ENCODE measurements at regions not wholly inside any gene's neighbourhood (a gene's known extent, or its start where the extent isn't known, plus 50 kb on each side); places are given as distances from the start of the nearest gene placed in this dataset.

DNA sequence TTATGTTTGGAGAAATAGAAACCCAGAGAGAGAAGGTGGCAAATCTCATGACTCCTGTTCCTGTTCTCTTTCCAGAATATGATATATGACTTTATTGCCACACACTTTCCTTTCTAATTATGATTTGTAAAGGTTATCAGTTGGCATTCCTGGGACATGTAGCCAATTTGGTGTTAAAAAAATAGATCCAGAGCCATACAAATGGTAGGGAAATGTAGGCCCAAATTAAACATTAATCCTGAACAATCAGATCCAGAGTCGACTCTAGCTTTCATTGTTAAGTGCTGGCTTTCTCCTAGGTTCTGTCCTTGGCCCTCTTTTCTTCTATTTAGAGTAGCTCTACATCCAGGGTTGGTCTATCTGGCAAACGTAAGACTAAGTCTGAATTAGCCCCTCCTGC is 69.8 kb upstream of the LONRF3 start:
- DNase-seq (ENCODE audit: low spot score): no peak
- TF ChIP-seq, protein P1, sequence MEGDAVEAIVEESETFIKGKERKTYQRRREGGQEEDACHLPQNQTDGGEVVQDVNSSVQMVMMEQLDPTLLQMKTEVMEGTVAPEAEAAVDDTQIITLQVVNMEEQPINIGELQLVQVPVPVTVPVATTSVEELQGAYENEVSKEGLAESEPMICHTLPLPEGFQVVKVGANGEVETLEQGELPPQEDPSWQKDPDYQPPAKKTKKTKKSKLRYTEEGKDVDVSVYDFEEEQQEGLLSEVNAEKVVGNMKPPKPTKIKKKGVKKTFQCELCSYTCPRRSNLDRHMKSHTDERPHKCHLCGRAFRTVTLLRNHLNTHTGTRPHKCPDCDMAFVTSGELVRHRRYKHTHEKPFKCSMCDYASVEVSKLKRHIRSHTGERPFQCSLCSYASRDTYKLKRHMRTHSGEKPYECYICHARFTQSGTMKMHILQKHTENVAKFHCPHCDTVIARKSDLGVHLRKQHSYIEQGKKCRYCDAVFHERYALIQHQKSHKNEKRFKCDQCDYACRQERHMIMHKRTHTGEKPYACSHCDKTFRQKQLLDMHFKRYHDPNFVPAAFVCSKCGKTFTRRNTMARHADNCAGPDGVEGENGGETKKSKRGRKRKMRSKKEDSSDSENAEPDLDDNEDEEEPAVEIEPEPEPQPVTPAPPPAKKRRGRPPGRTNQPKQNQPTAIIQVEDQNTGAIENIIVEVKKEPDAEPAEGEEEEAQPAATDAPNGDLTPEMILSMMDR (IDR thresholded peaks at IDR 0.05; ENCODE audit: extremely low read depth, missing control alignments): no peak
